ENCODE measurements at regions not wholly inside any gene's neighbourhood (a gene's known extent, or its start where the extent isn't known, plus 50 kb on each side); places are given as distances from the start of the nearest gene placed in this dataset.

GRCh38 chr2:187093771-187094412 is 244.9 kb upstream of the ZSWIM2 start:
- CTCF ChIA-PET, result no interaction called here
- Histone ChIP-seq H2AFZ (ENCODE audit: control insufficient read depth, low read depth, low read length) (no peak overlapping the region), H3K4me1 (ENCODE audit: control insufficient read depth, insufficient read depth, low read length) (no peaks in the 10 kb centered on the region), H3K36me3 (ENCODE audit: control insufficient read depth in 2 of 2, insufficient read depth in 2 of 2, low read length in 1 of 2) (no peaks in the 10 kb centered on the region), H3K27ac (ENCODE audit: control insufficient read depth, insufficient read depth) (no peak overlapping the region), H3K9ac (ENCODE audit: control insufficient read depth, insufficient read depth, low read length) (no peak overlapping the region), H3K79me2 (ENCODE audit: control insufficient read depth, insufficient read depth, low read length) (no peaks in the 10 kb centered on the region), H4K20me1 (ENCODE audit: control insufficient read depth, insufficient read depth) (no peaks in the 10 kb centered on the region), H3K27me3 (replicated peaks in 1 of 2; ENCODE audit: control insufficient read depth in 2 of 2, insufficient read depth in 2 of 2, low read length in 1 of 2) (no peaks in the 10 kb centered on the region), H3K4me2 (ENCODE audit: control insufficient read depth, insufficient read depth) (no peak overlapping the region), H3K4me3 (no peak overlapping the region), H3K9me3 (replicated peaks; ENCODE audit: control insufficient read depth, insufficient read depth, low read length) (no peaks in the 10 kb centered on the region)
- no TSS peak for BruUV-seq (replicated peaks)
- FAIRE-seq, result peak; percentile 59
- SMC1A ChIA-PET (ENCODE audit: uncharacterized antibody, unreplicated experiment), result no interaction called here
- WGBS (ENCODE audit: insufficient coverage, insufficient replicate concordance, low lambda C conversion rate, missing lambda C conversion rate), result 20% methylated on average over 1 of the region's 1 CpG
- RAD21 ChIA-PET (ENCODE audit: unreplicated experiment), result no interaction called here
- intact Hi-C loops (cut with micrococcal nuclease; ENCODE audit: unreplicated experiment), result no loop called here
- in situ Hi-C loops (cut with MboI), result no loop called here
- POLR2A ChIA-PET, result no interaction called here
- ATAC-seq, result no peak
- no peak for DNase-seq (ENCODE audit: low read depth, low spot score)
- TF ChIP-seq HCFC1 (IDR thresholded peaks at IDR 0.05; ENCODE audit: low read length) (no peak), CEBPB (IDR thresholded peaks at IDR 0.05; ENCODE audit: borderline replicate concordance in 1 of 2, low read depth in 2 of 2, low read length in 2 of 2) (no peak), BRCA1 (IDR thresholded peaks at IDR 0.05; ENCODE audit: low read depth, low read length) (no peak), TBL1XR1 (IDR thresholded peaks at IDR 0.05; ENCODE audit: low read depth, low read length) (no peak), NR2C1 (IDR thresholded peaks at IDR 0.05) (no peak), SUPT20H (IDR thresholded peaks at IDR 0.05; ENCODE audit: borderline replicate concordance, control insufficient read depth, low read depth, low read length) (no peak), SPI1 (IDR thresholded peaks at IDR 0.05; ENCODE audit: borderline replicate concordance, insufficient read depth, low read depth, low read length) (no peak), TCF3 (IDR thresholded peaks at IDR 0.05; ENCODE audit: borderline replicate concordance, insufficient read depth, low read depth, low read length) (no peak)
- TF ChIP-seq, protein P1, sequence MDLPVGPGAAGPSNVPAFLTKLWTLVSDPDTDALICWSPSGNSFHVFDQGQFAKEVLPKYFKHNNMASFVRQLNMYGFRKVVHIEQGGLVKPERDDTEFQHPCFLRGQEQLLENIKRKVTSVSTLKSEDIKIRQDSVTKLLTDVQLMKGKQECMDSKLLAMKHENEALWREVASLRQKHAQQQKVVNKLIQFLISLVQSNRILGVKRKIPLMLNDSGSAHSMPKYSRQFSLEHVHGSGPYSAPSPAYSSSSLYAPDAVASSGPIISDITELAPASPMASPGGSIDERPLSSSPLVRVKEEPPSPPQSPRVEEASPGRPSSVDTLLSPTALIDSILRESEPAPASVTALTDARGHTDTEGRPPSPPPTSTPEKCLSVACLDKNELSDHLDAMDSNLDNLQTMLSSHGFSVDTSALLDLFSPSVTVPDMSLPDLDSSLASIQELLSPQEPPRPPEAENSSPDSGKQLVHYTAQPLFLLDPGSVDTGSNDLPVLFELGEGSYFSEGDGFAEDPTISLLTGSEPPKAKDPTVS (IDR thresholded peaks at IDR 0.05; ENCODE audit: low read depth, low read length), result no peak
- TF ChIP-seq, protein P2, sequence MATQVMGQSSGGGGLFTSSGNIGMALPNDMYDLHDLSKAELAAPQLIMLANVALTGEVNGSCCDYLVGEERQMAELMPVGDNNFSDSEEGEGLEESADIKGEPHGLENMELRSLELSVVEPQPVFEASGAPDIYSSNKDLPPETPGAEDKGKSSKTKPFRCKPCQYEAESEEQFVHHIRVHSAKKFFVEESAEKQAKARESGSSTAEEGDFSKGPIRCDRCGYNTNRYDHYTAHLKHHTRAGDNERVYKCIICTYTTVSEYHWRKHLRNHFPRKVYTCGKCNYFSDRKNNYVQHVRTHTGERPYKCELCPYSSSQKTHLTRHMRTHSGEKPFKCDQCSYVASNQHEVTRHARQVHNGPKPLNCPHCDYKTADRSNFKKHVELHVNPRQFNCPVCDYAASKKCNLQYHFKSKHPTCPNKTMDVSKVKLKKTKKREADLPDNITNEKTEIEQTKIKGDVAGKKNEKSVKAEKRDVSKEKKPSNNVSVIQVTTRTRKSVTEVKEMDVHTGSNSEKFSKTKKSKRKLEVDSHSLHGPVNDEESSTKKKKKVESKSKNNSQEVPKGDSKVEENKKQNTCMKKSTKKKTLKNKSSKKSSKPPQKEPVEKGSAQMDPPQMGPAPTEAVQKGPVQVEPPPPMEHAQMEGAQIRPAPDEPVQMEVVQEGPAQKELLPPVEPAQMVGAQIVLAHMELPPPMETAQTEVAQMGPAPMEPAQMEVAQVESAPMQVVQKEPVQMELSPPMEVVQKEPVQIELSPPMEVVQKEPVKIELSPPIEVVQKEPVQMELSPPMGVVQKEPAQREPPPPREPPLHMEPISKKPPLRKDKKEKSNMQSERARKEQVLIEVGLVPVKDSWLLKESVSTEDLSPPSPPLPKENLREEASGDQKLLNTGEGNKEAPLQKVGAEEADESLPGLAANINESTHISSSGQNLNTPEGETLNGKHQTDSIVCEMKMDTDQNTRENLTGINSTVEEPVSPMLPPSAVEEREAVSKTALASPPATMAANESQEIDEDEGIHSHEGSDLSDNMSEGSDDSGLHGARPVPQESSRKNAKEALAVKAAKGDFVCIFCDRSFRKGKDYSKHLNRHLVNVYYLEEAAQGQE (IDR thresholded peaks at IDR 0.05; ENCODE audit: low read depth, low read length), result no peak
- TF ChIP-seq, protein P3, sequence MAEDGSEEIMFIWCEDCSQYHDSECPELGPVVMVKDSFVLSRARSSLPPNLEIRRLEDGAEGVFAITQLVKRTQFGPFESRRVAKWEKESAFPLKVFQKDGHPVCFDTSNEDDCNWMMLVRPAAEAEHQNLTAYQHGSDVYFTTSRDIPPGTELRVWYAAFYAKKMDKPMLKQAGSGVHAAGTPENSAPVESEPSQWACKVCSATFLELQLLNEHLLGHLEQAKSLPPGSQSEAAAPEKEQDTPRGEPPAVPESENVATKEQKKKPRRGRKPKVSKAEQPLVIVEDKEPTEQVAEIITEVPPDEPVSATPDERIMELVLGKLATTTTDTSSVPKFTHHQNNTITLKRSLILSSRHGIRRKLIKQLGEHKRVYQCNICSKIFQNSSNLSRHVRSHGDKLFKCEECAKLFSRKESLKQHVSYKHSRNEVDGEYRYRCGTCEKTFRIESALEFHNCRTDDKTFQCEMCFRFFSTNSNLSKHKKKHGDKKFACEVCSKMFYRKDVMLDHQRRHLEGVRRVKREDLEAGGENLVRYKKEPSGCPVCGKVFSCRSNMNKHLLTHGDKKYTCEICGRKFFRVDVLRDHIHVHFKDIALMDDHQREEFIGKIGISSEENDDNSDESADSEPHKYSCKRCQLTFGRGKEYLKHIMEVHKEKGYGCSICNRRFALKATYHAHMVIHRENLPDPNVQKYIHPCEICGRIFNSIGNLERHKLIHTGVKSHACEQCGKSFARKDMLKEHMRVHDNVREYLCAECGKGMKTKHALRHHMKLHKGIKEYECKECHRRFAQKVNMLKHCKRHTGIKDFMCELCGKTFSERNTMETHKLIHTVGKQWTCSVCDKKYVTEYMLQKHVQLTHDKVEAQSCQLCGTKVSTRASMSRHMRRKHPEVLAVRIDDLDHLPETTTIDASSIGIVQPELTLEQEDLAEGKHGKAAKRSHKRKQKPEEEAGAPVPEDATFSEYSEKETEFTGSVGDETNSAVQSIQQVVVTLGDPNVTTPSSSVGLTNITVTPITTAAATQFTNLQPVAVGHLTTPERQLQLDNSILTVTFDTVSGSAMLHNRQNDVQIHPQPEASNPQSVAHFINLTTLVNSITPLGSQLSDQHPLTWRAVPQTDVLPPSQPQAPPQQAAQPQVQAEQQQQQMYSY (CRISPR knock-in tag; IDR thresholded peaks at IDR 0.05), result no peak

All from GM12878 (cell line).